ENCODE measurements at regions not wholly inside any gene's neighbourhood (a gene's known extent, or its start where the extent isn't known, plus 50 kb on each side); places are given as distances from the start of the nearest gene placed in this dataset.

- no peak overlapping the region for H3K4me3 ChIP-seq (replicated peaks in 1 of 3; ENCODE audit: insufficient read depth in 1 of 3, low read depth in 2 of 3, low read length in 3 of 3)
- POLR2A ChIA-PET, result no interaction called here
Observed at GRCh38 chr20:22400440-22400839, 183.9 kb downstream of the FOXA2 start.

GRCh38 chr20:22394583-22394982 lies 189.8 kb downstream of the FOXA2 start:
- FAIRE-seq, result no peak

More at GRCh38 chr20:22400440-22400839, 183.9 kb downstream of the FOXA2 start:
- no peak for ATAC-seq
- Histone ChIP-seq H3K9ac (ENCODE audit: insufficient read depth, low read depth, low read length) (no peak overlapping the region), H3K4me2 (ENCODE audit: low read depth, low read length) (no peak overlapping the region), H4K20me1 (ENCODE audit: insufficient read depth, low read length) (no peaks in the 10 kb centered on the region), H2AFZ (ENCODE audit: low read length) (no peak overlapping the region), H3K27me3 (ENCODE audit: control insufficient read depth in 1 of 2, insufficient read depth in 2 of 2, low read length in 2 of 2) (peaks cover 0 to 22% of the 10 kb centered on the region in 2 experiments; a peak in 2 of 5 replicates), H3K4me1 (ENCODE audit: insufficient read depth, low read length) (peaks cover 34% of the 10 kb centered on the region), H3K79me2 (ENCODE audit: insufficient read depth, low read length) (no peaks in the 10 kb centered on the region), H3K27ac (ENCODE audit: extremely low read length, insufficient read depth, low read length) (no peak overlapping the region), H3K9me3 (ENCODE audit: low read length) (no peaks in the 10 kb centered on the region), H3K36me3 (replicated peaks in 1 of 2; ENCODE audit: control insufficient read depth in 1 of 2, insufficient read depth in 2 of 2, low read length in 2 of 2) (no peaks in the 10 kb centered on the region)
- no TSS peak for BruUV-seq (replicated peaks)
- in situ Hi-C loops (cut with HindIII; ENCODE audit: extremely low pct_ligation_motif_present, low pct_unique_long_range_greater_than_20kb), result no loop called here
- FAIRE-seq, result no peak
- intact Hi-C loops (cut with micrococcal nuclease; ENCODE audit: unreplicated experiment), result loop anchor here (5.0 kb wide), 1 partner anchor 37 kb away; no protein-coding TSS in a partner anchor
- DNase-seq (ENCODE audit: low spot score), result no peak
- WGBS (ENCODE audit: low lambda C conversion rate), result 68% methylated on average over 4 of the region's 4 CpGs
- no peak for TF ChIP-seq ZNF12 (CRISPR knock-in tag; IDR thresholded peaks at IDR 0.05)
- TF ChIP-seq ARNT2 (CRISPR knock-in tag; IDR thresholded peaks at IDR 0.05; ENCODE audit: low read depth), result no peak
- no peak for TF ChIP-seq TCF7L2 (IDR thresholded peaks at IDR 0.05; ENCODE audit: low read depth, low read length)
- TF ChIP-seq, protein P1, sequence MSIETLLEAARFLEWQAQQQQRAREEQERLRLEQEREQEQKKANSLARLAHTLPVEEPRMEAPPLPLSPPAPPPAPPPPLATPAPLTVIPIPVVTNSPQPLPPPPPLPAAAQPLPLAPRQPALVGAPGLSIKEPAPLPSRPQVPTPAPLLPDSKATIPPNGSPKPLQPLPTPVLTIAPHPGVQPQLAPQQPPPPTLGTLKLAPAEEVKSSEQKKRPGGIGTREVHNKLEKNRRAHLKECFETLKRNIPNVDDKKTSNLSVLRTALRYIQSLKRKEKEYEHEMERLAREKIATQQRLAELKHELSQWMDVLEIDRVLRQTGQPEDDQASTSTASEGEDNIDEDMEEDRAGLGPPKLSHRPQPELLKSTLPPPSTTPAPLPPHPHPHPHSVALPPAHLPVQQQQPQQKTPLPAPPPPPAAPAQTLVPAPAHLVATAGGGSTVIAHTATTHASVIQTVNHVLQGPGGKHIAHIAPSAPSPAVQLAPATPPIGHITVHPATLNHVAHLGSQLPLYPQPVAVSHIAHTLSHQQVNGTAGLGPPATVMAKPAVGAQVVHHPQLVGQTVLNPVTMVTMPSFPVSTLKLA (IDR thresholded peaks at IDR 0.05), result peak; percentile 93
- CTCF ChIA-PET (ENCODE audit: low intra/inter-chr PET ratio, low total read pairs), result no interaction called here

More at GRCh38 chr20:22394583-22394982, 189.8 kb downstream of the FOXA2 start:
- in situ Hi-C loops (cut with HindIII; ENCODE audit: extremely low pct_ligation_motif_present, low pct_unique_long_range_greater_than_20kb), result no loop called here
- ChIA-PET CTCF (ENCODE audit: low intra/inter-chr PET ratio, low total read pairs) (no interaction called here), POLR2A (no interaction called here)
- no peak overlapping the region for H3K4me3 ChIP-seq (replicated peaks in 1 of 3; ENCODE audit: insufficient read depth in 1 of 3, low read depth in 2 of 3, low read length in 3 of 3)
- no peaks in the 10 kb centered on the region for H3K9me3 ChIP-seq (ENCODE audit: low read length)
- H4K20me1 ChIP-seq (ENCODE audit: insufficient read depth, low read length), result no peaks in the 10 kb centered on the region
- WGBS (ENCODE audit: low lambda C conversion rate), result 15% methylated on average over 1 of the region's 1 CpG
- ATAC-seq, result no peak
- no TSS peak for BruUV-seq (replicated peaks)
- H3K36me3 ChIP-seq (replicated peaks in 1 of 2; ENCODE audit: control insufficient read depth in 1 of 2, insufficient read depth in 2 of 2, low read length in 2 of 2), result no peaks in the 10 kb centered on the region
- no peak overlapping the region for H3K9ac ChIP-seq (ENCODE audit: insufficient read depth, low read depth, low read length)
- TF ChIP-seq POLR2AphosphoS5 (IDR thresholded peaks at IDR 0.05; ENCODE audit: low read depth, low read length) (no peak), POLR2G (IDR thresholded peaks at IDR 0.05; ENCODE audit: low read depth, low read length) (no peak), ZNF761 (CRISPR knock-in tag; conservative IDR thresholded peaks at IDR 0.05) (no peak), ZBTB10 (CRISPR knock-in tag; IDR thresholded peaks at IDR 0.05; ENCODE audit: borderline replicate concordance) (no peak), NCOA5 (CRISPR knock-in tag; IDR thresholded peaks at IDR 0.05) (no peak), ZFP62 (CRISPR knock-in tag; IDR thresholded peaks at IDR 0.05) (no peak), ZNF414 (CRISPR knock-in tag; IDR thresholded peaks at IDR 0.05) (no peak), ZNF337 (CRISPR knock-in tag; IDR thresholded peaks at IDR 0.05; ENCODE audit: borderline replicate concordance, low read depth) (no peak)
- no peak overlapping the region for H3K4me2 ChIP-seq (ENCODE audit: low read depth, low read length)
- intact Hi-C loops (cut with micrococcal nuclease; ENCODE audit: unreplicated experiment), result no loop called here
- H3K79me2 ChIP-seq (ENCODE audit: insufficient read depth, low read length), result no peaks in the 10 kb centered on the region
- H3K27me3 ChIP-seq (ENCODE audit: control insufficient read depth in 1 of 2, insufficient read depth in 2 of 2, low read length in 2 of 2), result peaks cover 0 to 45% of the 10 kb centered on the region in 2 experiments; a peak in 2 of 5 replicates
- no peak overlapping the region for H2AFZ ChIP-seq (ENCODE audit: low read length)
- H3K4me1 ChIP-seq (ENCODE audit: insufficient read depth, low read length), result no peaks in the 10 kb centered on the region
- no peak overlapping the region for H3K27ac ChIP-seq (ENCODE audit: extremely low read length, insufficient read depth, low read length)
- DNase-seq (ENCODE audit: low spot score), result no peak

All from HepG2 (cell line).